HG02970 (cell line): ENCODE measurements at regions not wholly inside any gene's neighbourhood (a gene's known extent, or its start where the extent isn't known, plus 50 kb on each side); places are given as distances from the start of the nearest gene placed in this dataset.

Experiments
- ATAC-seq: cut with Tn5 transposase; IDR thresholded peaks from one replicate; pipeline ENCODE4 v1.9.1; 2021; ENCODE audit warnings: mild to moderate bottlenecking, moderate library complexity, moderate number of reproducible peaks; ENCODE audit not compliant: unreplicated experiment, low FRiP score

- ATAC-seq, result no peak
Measured at GRCh38 chr13:70923863-70924752, 815.9 kb upstream of the KLHL1 start.

DNA sequence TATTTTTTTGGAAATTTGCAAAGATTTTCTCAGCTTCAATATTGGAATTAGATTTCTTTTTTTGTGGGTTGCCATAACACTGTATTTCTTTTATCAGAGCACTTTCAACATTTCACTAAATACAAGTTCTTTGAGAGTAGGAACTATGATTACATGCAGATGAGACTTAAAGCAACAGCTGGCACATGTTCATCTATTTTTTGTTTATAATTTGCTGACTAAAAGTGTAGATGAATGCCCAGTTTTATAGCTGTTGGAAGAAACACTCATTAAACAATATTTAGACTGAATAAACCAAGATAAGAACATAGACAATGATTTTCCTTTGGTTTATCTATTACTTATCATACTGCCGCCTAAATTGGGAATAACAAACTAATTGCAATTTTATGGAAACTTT lies 803.0 kb upstream of the KLHL1 start:
- no peak for ATAC-seq

DNA sequence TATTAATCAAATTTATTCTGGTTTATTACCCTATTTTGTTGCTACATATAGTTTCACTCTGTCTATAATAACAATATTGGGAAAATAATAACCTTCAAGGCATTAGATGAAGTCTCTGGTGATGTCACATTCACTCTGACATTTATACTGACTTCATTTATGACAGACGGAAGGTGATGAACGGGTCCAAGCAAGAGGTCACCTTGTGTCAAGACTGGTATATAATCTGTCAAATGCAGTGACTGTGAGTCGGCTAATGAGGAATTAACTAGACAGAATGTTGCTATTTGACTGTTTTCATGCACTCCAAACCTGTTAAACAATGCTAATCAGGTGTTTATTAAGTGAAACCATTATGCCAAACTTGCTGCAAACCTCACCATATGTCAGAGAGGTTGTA lies 800.5 kb upstream of the KLHL1 start:
- no peak for ATAC-seq

GRCh38 chr13:70905035-70905434 lies 796.8 kb upstream of the KLHL1 start:
- no peak for ATAC-seq

DNA sequence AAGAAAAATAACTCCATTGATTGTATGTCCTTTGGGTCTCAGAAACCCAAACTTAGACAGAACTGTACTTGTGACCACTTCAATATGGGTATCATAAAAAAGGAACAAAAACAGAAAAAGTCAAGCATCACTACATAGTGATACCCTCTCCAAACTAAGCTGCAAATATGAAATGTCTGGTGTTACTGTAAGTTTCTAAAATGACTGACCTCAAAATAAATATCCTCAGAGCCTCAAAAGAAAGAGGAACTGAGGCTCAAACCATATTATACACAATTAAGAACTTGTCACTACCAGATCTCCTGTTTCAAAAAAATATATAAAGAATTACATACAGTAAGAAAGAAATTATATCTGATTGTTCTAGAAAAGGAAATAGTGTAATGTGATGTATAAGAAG lies 787.9 kb upstream of the KLHL1 start:
- ATAC-seq, result no peak

DNA sequence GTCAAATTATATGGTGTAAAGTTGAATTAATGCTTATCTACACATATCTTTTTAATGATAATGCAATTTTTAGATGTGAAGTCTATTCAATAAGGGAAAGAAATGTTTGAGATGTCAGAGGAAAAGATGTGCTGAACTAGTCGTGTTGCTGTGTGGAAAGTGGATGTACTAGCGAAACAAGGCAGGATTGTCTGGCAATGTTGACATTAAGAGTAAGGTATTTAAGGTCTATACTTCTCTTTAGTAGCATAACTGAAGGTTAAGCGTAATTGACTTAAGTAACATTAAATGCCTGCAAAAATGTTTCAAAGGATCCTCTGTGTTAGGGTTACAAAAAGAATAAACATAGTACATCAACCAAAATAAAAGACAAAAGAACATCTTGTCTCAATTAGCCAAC lies 787.3 kb upstream of the KLHL1 start:
- ATAC-seq, result no peak

DNA sequence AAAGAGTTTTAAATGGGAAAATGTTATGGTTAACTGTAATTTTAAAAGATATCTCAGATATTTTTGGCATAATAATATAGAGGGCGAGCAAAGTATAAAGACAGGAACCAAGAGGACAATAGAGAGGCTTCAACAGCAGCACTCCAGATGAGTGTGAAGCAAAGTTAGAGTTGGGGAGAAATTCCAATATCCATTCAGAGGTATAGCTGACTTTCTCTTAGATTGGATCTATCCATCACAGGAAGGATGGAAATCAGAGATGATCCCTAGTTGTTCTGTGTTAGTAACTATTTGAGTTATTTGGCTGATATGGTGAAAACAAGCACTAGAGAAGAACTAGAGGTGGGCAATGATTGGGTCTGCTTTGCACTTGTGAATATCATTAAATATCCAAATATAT lies 786.0 kb upstream of the KLHL1 start:
- no peak for ATAC-seq

DNA sequence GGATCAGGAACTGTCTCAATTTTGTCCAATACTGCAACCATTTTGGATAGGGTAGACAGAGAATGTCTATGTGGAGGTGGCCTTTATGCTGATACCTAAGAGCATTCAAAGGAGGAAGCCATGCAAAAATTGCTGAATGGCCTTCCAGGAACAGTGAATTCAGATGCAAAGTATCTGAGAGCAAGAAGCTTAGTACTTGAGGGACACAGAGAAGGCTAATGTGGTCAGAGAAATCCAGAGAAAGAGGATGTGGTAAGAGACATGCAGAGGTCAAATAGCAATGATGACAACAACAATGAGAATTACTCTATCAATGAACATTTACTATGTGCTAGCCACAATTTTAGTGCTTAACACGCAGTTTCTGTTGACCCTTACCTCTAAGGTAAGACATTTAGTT lies 785.6 kb upstream of the KLHL1 start:
- no peak for ATAC-seq

DNA sequence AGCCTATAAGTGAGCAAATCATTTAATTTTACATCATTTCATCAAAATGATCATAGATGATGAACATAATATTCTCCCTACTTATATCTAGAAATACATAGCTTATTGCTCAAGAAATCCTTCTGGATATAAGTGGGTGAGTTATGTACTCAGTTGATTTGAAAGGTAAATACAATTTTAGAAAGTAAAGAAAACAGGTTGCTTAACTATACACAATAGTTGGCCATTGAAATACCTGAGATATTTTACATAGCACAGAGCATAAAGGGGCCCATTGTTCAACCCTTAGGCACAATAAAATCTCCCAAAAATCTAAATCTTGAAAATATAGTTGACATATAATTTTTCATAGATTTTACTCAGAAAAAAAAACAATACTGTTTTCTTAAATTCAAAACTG lies 782.0 kb upstream of the KLHL1 start:
- no peak for ATAC-seq

DNA sequence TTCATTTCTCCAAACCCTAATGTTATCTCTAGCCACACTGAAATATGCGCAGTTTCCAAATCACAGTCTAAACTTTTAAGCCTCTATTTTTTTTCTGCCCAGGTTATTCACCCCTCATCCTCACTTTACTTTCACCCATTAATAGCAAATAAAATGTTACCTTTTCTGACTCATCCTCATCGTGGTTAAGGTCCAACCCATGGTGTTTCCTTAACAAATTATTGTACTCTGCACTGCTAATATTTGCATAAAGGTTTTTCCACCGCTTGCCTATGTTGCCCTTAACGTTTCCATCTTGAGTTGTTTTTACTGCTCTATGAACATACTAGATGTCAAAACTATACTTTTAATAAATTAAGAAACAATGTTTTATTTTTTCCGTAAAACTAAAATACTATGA lies 780.9 kb upstream of the KLHL1 start:
- no peak for ATAC-seq

- ATAC-seq, result no peak
Measured at GRCh38 chr13:70884196-70884595, 775.9 kb upstream of the KLHL1 start.

GRCh38 chr13:70874636-70875035 lies 766.4 kb upstream of the KLHL1 start:
- no peak for ATAC-seq

DNA sequence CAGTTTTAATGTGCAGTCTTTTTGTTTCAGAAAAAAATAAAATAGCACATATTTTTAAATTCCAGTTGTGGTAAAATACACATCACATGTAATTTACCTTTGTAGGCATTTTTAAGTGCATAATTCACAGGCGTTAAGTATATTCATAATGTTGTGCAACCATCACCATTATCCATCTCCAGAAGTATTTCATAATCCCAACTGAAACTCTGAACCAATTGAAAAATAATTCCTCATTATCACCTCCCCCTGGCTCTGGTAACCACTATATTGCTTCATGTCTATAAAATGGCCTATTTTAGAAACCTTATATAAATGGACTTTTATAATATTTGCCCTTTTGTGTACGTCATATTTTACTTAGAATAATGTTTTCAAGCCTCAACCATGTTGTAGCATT lies 756.5 kb upstream of the KLHL1 start:
- ATAC-seq, result no peak

DNA sequence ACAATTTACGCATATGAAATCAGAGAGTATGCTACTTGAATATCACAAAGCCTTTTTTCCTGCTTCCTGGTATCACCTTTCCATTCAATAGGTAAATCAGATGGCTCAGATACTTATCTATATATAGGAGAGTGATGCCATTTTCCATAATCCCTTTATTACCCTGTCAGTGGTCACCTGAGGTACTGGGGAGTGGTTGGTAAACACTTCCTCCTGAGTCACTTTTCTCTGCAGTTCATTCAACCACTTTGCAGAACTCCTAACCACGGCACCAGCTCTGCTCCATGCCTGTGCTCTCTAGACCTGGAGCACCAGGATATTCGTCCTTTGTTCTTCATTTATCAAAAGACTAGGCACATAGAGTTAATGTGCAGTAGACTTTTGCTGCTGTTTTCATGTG lies 748.5 kb upstream of the KLHL1 start:
- no peak for ATAC-seq

DNA sequence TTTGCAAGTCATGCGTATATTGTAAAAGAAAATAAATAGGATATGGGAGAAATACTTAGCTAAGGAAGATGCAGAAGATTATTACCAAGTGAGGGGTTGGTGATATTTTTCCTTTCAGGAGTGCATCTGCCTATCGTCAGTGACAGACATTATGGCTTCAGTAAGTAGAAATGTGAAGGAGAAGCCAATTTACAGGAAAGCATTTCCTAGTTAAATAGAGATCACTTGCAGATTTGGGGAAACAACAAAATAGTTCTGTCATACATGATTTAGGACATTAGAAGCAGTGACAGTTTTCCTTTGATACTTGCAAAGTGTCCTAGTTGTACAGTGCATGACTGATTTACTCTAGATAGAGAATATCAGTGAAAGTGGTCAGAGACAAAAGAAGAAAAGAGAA lies 747.8 kb upstream of the KLHL1 start:
- no peak for ATAC-seq

GRCh38 chr13:70849222-70849621 lies 741.0 kb upstream of the KLHL1 start:
- ATAC-seq, result no peak

DNA sequence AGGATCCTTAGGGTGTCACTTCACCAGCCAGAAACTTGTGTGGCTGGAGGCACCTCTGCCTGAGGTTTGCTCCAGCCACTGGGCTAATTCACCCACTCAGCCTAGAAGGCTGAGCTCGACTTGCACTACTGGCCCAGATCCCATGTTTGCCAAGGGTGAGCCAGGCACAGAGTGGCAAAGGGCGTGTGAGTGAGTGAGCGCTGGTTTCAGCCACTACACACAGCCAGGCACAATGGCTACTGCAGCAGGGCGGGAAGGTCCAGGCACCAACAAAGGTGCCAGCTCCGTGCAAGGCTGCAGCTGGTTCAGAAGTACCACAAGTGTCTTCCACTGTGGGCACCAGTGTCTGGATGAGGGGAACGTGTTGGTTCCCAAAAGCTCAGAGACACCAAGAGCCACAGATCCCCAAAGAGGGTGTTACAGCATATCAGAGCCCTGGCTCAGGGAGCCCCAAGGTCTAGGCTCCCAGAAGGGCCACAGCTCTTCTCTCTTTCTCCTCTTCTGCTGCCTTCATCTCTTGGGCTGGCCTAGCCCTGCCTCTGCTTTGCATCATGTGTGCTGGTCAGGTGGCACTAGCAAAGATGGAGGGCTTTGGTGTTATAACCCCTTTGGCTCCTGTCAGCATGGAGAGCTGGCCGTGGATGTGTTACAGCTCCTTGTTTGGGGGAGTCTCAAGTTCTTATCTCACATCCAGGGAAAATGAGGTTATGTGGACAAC lies 736.3 kb upstream of the KLHL1 start:
- ATAC-seq, result no peak

DNA sequence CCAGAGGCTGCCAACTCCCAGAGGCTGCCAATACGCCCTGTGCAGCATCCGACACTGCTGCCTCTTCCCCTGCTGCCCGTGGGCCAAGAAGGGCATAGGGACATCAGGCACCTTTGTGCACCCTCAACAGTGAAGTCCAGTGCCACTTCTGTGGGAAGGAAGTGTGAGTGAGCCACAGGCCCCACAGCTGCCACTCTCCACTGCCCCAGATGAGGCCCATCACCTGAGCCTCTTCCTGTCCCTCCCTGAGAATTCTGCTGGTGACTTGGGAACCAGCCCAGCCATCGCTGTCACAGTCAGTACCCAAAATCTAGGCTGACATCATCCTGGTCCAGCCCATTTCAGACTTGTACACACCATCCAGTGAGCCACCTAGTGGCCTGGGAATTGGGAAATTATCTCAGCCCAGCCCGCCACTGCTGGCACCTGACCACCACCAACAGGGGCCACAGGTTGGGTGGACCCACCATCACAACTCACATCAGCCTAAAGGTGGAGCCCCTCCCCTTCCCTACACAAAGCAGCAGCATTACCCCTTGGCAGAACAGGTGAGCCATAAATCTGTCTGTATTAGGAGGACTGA lies 733.9 kb upstream of the KLHL1 start:
- ATAC-seq, result no peak

DNA sequence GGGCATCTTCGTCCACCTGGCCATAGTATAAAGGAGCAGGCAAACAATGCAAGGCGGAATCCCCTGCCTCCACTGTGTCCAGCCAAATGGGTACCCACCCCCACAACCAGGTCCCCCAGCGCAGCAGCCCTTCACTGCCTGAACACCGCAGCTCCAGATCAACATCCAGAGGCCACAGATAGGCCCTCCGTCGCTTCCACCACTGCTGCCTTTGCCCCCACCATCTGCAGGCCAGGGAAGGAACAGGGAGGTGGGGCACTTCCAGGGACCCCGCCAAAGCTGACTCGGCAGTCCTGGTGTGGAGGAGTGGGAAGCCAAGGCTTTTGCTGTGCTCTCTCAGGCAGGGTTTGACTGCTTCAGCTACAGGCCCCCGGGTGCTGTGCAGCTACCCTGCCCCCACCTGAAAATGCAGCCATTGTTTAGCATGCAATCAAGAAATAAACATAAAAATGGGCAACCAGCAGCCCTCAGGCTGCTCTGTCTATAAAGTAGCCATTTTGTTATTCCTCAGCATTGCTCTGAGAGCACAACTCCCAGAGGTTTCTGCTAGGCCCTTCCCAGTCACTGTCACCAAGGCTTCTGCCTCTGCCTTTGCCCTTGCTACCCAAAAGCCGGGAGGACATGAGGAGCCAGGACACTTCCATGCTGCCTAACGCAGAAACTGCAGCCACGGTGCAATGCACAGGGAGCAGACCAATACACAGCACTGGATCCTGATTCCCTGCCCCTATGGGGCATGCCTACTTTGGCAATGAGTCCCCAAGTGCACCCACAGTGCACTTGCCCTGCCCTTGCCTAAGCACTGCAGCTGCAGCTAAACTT lies 733.2 kb upstream of the KLHL1 start:
- ATAC-seq, result no peak

DNA sequence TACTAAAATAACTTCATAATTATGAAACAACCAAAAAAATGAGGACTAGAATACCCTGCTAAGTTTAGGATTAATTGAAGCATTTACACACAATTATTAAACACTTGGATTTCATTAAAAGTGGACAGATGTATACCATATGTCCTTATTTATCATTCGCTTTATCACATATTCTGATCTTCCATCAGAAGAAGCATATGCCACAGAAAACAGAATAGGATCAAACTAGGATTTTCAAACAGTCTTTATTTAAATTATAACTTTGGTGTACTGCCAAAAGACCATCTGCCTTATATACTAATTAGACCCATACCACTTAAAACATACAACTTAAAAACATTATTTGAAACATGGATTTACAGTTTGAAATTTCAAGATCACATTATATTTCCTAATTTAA lies 727.1 kb upstream of the KLHL1 start:
- no peak for ATAC-seq

DNA sequence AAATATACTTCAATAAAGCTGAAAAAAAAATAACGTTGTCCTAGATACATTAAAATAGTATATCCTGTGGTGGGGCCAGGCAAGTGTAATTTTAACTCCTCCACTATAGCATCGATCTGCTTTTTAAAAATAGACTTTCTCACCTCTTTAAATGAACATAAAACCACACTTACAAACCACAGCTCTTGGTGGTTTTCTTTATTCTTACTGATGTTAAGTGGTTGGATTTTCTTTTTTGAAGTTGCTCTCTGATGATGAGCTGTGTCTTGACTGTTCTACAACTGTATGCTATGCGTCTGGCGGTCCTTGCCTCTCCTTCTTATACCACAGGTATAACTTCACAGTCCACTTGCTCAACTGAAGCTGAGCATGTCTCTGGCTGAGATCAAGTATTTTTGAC lies 721.5 kb upstream of the KLHL1 start:
- ATAC-seq, result no peak
